Keratinocyte (primary cell): ENCODE measurements at regions not wholly inside any gene's neighbourhood (a gene's known extent, or its start where the extent isn't known, plus 50 kb on each side); places are given as distances from the start of the nearest gene placed in this dataset.
A peak's percentile ranks its signal among the peaks of the same experiment; 100 is the strongest.

ENCODE experiments used
- CTCF ChIP-seq, 3 experiments: IDR thresholded peaks in 1 of 3; conservative IDR thresholded peaks in 1 of 3; optimal IDR thresholded peaks in 1 of 3; 2 replicates in 2 of 3; 3 replicates in 1 of 3; pipeline versions ENCODE3 to v1.5.1; 2011; ENCODE audit warnings: low read length in 3 of 3, mild to moderate bottlenecking in 3 of 3, moderate library complexity in 2 of 3, control low read depth in 1 of 3, inconsistent platforms in 1 of 3; ENCODE audit not compliant: insufficient read depth in 2 of 3; ENCODE audit errors: extremely low read depth in 1 of 3
- EZH2 ChIP-seq: IDR thresholded peaks from one replicate; pipeline ENCODE4 v1.6.1; 2012; ENCODE audit warnings: inconsistent platforms, mild to moderate bottlenecking, low read length, moderate library complexity

DNA sequence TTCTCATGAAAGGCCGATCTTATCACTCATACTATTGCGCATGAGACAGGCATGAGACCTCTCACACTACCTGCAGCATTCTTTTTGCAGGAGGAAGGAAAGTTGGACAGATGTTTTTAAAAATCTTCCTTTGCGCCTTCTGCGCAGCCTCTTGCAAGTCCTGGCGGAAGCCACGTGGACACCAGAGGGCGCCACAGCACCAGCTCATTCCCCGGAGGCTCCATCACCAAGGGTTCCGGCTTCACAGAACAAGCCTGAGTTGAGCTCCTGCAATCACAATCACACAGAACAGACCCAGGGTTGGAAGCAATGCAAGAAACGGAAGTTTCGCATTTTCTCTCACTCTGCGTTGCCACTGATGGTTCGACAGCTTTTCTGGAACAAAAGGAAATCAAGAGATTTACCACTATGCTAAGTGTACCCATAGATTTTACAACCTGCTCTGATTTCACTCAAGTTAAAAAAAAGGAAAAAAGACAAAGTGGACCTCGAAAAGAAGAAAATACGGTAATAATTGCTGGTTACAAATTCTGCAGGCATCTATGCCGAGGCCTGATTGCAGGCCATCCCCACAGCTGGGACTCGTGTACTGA, 304.7 kb upstream of the MSX2 start:
- TF ChIP-seq EZH2 (no peak), CTCF (optimal IDR thresholded peaks at IDR 0.05 in 1 of 3, IDR thresholded peaks at IDR 0.05 in 1 of 3, conservative IDR thresholded peaks at IDR 0.05 in 1 of 3; ENCODE audit: extremely low read depth in 1 of 3, insufficient read depth in 2 of 3, low read length in 3 of 3) (peak; percentile 89 to 94 (median 93))
